ENCODE measurements at regions not wholly inside any gene's neighbourhood (a gene's known extent, or its start where the extent isn't known, plus 50 kb on each side); places are given as distances from the start of the nearest gene placed in this dataset.

- TF ChIP-seq, protein P1, sequence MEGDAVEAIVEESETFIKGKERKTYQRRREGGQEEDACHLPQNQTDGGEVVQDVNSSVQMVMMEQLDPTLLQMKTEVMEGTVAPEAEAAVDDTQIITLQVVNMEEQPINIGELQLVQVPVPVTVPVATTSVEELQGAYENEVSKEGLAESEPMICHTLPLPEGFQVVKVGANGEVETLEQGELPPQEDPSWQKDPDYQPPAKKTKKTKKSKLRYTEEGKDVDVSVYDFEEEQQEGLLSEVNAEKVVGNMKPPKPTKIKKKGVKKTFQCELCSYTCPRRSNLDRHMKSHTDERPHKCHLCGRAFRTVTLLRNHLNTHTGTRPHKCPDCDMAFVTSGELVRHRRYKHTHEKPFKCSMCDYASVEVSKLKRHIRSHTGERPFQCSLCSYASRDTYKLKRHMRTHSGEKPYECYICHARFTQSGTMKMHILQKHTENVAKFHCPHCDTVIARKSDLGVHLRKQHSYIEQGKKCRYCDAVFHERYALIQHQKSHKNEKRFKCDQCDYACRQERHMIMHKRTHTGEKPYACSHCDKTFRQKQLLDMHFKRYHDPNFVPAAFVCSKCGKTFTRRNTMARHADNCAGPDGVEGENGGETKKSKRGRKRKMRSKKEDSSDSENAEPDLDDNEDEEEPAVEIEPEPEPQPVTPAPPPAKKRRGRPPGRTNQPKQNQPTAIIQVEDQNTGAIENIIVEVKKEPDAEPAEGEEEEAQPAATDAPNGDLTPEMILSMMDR (IDR thresholded peaks at IDR 0.05) = no peak
- TF ChIP-seq FOXJ3 (CRISPR knock-in tag; IDR thresholded peaks at IDR 0.05) (no peak), RCOR1 (IDR thresholded peaks at IDR 0.05; ENCODE audit: low read length) (no peak), POLR2AphosphoS5 (IDR thresholded peaks at IDR 0.05; ENCODE audit: low read depth, low read length) (no peak), EZH2phosphoT487 (IDR thresholded peaks at IDR 0.05; ENCODE audit: borderline replicate concordance, low read depth) (no peak), REST (IDR thresholded peaks at IDR 0.05; ENCODE audit: low read depth, low read length) (no peak), YY1 (IDR thresholded peaks at IDR 0.05; ENCODE audit: low read depth) (no peak), TCF12 (IDR thresholded peaks at IDR 0.05) (no peak), GABPA (IDR thresholded peaks at IDR 0.05; ENCODE audit: low read depth) (no peak)
Measured at GRCh38 chr13:22270881-22271280, 600.0 kb downstream of the FGF9 start.

Measured in SK-N-SH (cell line).